ENCODE measurements at regions not wholly inside any gene's neighbourhood (a gene's known extent, or its start where the extent isn't known, plus 50 kb on each side); places are given as distances from the start of the nearest gene placed in this dataset.

GRCh38 chr15:72995849-72996248 lies 56.4 kb upstream of the NEO1 start:
- TF ChIP-seq, protein P1, sequence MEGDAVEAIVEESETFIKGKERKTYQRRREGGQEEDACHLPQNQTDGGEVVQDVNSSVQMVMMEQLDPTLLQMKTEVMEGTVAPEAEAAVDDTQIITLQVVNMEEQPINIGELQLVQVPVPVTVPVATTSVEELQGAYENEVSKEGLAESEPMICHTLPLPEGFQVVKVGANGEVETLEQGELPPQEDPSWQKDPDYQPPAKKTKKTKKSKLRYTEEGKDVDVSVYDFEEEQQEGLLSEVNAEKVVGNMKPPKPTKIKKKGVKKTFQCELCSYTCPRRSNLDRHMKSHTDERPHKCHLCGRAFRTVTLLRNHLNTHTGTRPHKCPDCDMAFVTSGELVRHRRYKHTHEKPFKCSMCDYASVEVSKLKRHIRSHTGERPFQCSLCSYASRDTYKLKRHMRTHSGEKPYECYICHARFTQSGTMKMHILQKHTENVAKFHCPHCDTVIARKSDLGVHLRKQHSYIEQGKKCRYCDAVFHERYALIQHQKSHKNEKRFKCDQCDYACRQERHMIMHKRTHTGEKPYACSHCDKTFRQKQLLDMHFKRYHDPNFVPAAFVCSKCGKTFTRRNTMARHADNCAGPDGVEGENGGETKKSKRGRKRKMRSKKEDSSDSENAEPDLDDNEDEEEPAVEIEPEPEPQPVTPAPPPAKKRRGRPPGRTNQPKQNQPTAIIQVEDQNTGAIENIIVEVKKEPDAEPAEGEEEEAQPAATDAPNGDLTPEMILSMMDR (IDR thresholded peaks at IDR 0.05): no peak
- TF ChIP-seq USF2 (CRISPR knock-in tag; IDR thresholded peaks at IDR 0.05): no peak
- TF ChIP-seq, protein P2, sequence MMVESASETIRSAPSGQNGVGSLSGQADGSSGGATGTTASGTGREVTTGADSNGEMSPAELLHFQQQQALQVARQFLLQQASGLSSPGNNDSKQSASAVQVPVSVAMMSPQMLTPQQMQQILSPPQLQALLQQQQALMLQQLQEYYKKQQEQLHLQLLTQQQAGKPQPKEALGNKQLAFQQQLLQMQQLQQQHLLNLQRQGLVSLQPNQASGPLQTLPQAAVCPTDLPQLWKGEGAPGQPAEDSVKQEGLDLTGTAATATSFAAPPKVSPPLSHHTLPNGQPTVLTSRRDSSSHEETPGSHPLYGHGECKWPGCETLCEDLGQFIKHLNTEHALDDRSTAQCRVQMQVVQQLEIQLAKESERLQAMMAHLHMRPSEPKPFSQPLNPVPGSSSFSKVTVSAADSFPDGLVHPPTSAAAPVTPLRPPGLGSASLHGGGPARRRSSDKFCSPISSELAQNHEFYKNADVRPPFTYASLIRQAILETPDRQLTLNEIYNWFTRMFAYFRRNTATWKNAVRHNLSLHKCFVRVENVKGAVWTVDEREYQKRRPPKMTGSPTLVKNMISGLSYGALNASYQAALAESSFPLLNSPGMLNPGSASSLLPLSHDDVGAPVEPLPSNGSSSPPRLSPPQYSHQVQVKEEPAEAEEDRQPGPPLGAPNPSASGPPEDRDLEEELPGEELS (CRISPR knock-in tag; IDR thresholded peaks at IDR 0.05): no peak
- no peak for TF ChIP-seq MLX (CRISPR knock-in tag; IDR thresholded peaks at IDR 0.05)
- no peak for TF ChIP-seq NR2C2 (CRISPR knock-in tag; IDR thresholded peaks at IDR 0.05)
- TF ChIP-seq TEAD4 (CRISPR knock-in tag; IDR thresholded peaks at IDR 0.05): no peak
